ENCODE measurements at regions not wholly inside any gene's neighbourhood (a gene's known extent, or its start where the extent isn't known, plus 50 kb on each side); places are given as distances from the start of the nearest gene placed in this dataset.
"Not testable (repeated sequence)": the region's sequence is repeated elsewhere in the genome, so short reads cannot be mapped to it uniquely, and the experiment has no call there.

GRCh38 chr2:208999911-209000310, 423.9 kb upstream of the MAP2 start:
- no peak for TF ChIP-seq CTCF (IDR thresholded peaks at IDR 0.05; ENCODE audit: insufficient read depth, low read length, poor library complexity, severe bottlenecking)
- H3K4me3 ChIP-seq (replicated peaks; ENCODE audit: low read depth, low read length), result no peak overlapping the region
- DNase-seq (ENCODE audit: extremely low read depth, insufficient read length), result no peak

GRCh38 chr2:209002054-209002453, 421.8 kb upstream of the MAP2 start:
- no peak for TF ChIP-seq CTCF (IDR thresholded peaks at IDR 0.05; ENCODE audit: insufficient read depth, low read length, poor library complexity, severe bottlenecking)
- DNase-seq (ENCODE audit: extremely low read depth, insufficient read length), result no peak
- Histone ChIP-seq H3K27me3 (replicated peaks; ENCODE audit: control insufficient read depth, insufficient read depth, low read length) (no peaks in the 10 kb centered on the region), H3K4me3 (replicated peaks; ENCODE audit: low read depth, low read length) (no peak overlapping the region), H3K36me3 (ENCODE audit: control insufficient read depth, insufficient read depth, low read length) (no peaks in the 10 kb centered on the region)

More at GRCh38 chr2:208999911-209000310, 423.9 kb upstream of the MAP2 start:
- Histone ChIP-seq H3K27me3 (replicated peaks; ENCODE audit: control insufficient read depth, insufficient read depth, low read length) (no peaks in the 10 kb centered on the region), H3K36me3 (ENCODE audit: control insufficient read depth, insufficient read depth, low read length) (no peaks in the 10 kb centered on the region)

GRCh38 chr2:209005371-209005770, 418.5 kb upstream of the MAP2 start:
- no peak for DNase-seq (ENCODE audit: extremely low read depth, insufficient read length)
- no peaks in the 10 kb centered on the region for H3K27me3 ChIP-seq (replicated peaks; ENCODE audit: control insufficient read depth, insufficient read depth, low read length)
- no peak overlapping the region for H3K4me3 ChIP-seq (replicated peaks; ENCODE audit: low read depth, low read length)
- H3K36me3 ChIP-seq (ENCODE audit: control insufficient read depth, insufficient read depth, low read length), result no peaks in the 10 kb centered on the region
- no peak for TF ChIP-seq CTCF (IDR thresholded peaks at IDR 0.05; ENCODE audit: insufficient read depth, low read length, poor library complexity, severe bottlenecking)

- H3K27me3 ChIP-seq (replicated peaks; ENCODE audit: control insufficient read depth, insufficient read depth, low read length), result no peaks in the 10 kb centered on the region
- no peak for TF ChIP-seq CTCF (IDR thresholded peaks at IDR 0.05; ENCODE audit: insufficient read depth, low read length, poor library complexity, severe bottlenecking)
Observed at GRCh38 chr2:209008636-209009287, 415.1 kb upstream of the MAP2 start.

GRCh38 chr2:209018633-209019032, 405.2 kb upstream of the MAP2 start:
- not testable (repeated sequence) for H3K4me3 ChIP-seq (replicated peaks; ENCODE audit: low read depth, low read length); DNase-seq (ENCODE audit: extremely low read depth, insufficient read length); H3K36me3 ChIP-seq (ENCODE audit: control insufficient read depth, insufficient read depth, low read length); H3K27me3 ChIP-seq (replicated peaks; ENCODE audit: control insufficient read depth, insufficient read depth, low read length)

More at GRCh38 chr2:209008636-209009287, 415.1 kb upstream of the MAP2 start:
- Histone ChIP-seq H3K36me3 (ENCODE audit: control insufficient read depth, insufficient read depth, low read length) (no peaks in the 10 kb centered on the region), H3K4me3 (replicated peaks; ENCODE audit: low read depth, low read length) (no peak overlapping the region)
- DNase-seq (ENCODE audit: extremely low read depth, insufficient read length), result no peak

- no peak for TF ChIP-seq CTCF (IDR thresholded peaks at IDR 0.05; ENCODE audit: insufficient read depth, low read length, poor library complexity, severe bottlenecking)
- Histone ChIP-seq H3K4me3 (replicated peaks; ENCODE audit: low read depth, low read length) (no peak overlapping the region), H3K27me3 (replicated peaks; ENCODE audit: control insufficient read depth, insufficient read depth, low read length) (no peaks in the 10 kb centered on the region), H3K36me3 (ENCODE audit: control insufficient read depth, insufficient read depth, low read length) (no peaks in the 10 kb centered on the region)
- no peak for DNase-seq (ENCODE audit: extremely low read depth, insufficient read length)
Observed at GRCh38 chr2:209029249-209029648, 394.6 kb upstream of the MAP2 start.
